ENCODE measurements at regions not wholly inside any gene's neighbourhood (a gene's known extent, or its start where the extent isn't known, plus 50 kb on each side); places are given as distances from the start of the nearest gene placed in this dataset.

- no peak overlapping the region for H3K4me3 ChIP-seq
- no peaks in the 10 kb centered on the region for H3K27me3 ChIP-seq
- H3K4me1 ChIP-seq, result no peaks in the 10 kb centered on the region
- TF ChIP-seq POLR2A (IDR thresholded peaks at IDR 0.05), result no peak
- no peak for TF ChIP-seq CTCF (IDR thresholded peaks at IDR 0.05)
- no peaks in the 10 kb centered on the region for H3K36me3 ChIP-seq (ENCODE audit: low read depth, missing control alignments)
- no peaks in the 10 kb centered on the region for H3K9me3 ChIP-seq
- intact Hi-C loops (cut with DNase I; ENCODE audit: low total_unique reads), result no loop called here
- WGBS, 2 donors, result 76 to 84% methylated on average over 16 of the region's 16 CpGs
- no peak for DNase-seq
- no peak overlapping the region for H3K27ac ChIP-seq
These were observed 323.7 kb downstream of the RPS24 start for GRCh38 chr10:78357141-78358063.

DNA sequence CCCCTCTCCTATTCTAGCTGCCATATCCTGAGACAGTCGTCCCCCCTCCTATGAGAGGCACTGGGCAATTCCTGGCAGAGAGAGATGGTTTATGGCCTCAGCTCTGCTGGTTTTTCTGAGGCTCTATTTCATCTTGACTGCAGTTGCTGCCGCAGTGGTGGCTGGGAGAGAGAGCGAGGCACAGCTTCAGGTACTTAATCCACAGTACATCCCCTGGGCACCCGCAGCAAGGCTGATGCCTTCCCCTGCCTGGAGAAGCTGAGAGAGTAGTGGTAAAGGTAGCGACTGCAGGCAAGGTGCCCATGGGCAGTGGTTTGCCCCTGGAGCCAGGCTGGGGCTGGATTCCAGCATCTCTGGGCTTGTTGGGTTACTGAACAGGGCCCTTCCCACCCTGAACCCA is 324.7 kb downstream of the RPS24 start:
- DNase-seq, result no peak
- no peak overlapping the region for H3K27ac ChIP-seq
- intact Hi-C loops (cut with DNase I; ENCODE audit: low total_unique reads), result no loop called here
- no peaks in the 10 kb centered on the region for H3K4me1 ChIP-seq
- no peak for TF ChIP-seq POLR2A (IDR thresholded peaks at IDR 0.05)
- H3K4me3 ChIP-seq, result no peak overlapping the region
- H3K27me3 ChIP-seq, result no peaks in the 10 kb centered on the region
- no peaks in the 10 kb centered on the region for H3K9me3 ChIP-seq
- H3K36me3 ChIP-seq (ENCODE audit: low read depth, missing control alignments), result no peaks in the 10 kb centered on the region
- WGBS, 2 donors, result 93 to 97% methylated on average over 4 to 5 of the region's 5 CpGs

DNA sequence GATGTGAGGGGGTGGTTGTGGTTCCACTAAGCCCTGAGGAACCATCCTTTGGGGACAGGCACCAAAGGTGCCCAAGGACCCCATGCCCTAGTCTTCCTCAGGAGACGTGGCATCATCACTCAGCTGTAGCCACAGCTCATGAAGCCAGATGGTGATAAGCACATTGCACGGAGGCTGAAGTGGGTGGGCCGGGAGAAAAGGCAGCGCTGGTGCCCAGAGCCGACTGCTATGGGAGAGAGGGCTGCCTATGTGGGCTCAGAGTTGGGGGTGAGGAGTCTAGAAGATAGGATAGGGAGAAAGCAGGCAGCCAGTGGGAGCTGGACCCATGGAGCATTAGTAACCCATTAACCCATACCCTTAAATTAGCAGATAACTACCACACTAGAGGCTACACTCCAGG is 325.3 kb downstream of the RPS24 start:
- TF ChIP-seq POLR2A (IDR thresholded peaks at IDR 0.05) (no peak), CTCF (IDR thresholded peaks at IDR 0.05) (no peak)
- no peak overlapping the region for H3K4me3 ChIP-seq
- intact Hi-C loops (cut with DNase I; ENCODE audit: low total_unique reads), result no loop called here
- DNase-seq, result no peak
- H3K4me1 ChIP-seq, result no peaks in the 10 kb centered on the region
- H3K27ac ChIP-seq, result no peak overlapping the region
- no peaks in the 10 kb centered on the region for H3K27me3 ChIP-seq
- no peaks in the 10 kb centered on the region for H3K36me3 ChIP-seq (ENCODE audit: low read depth, missing control alignments)
- WGBS, 2 donors, result 90 to 93% methylated on average over 3 to 5 of the region's 5 CpGs
- no peaks in the 10 kb centered on the region for H3K9me3 ChIP-seq

- DNase-seq, result no peak
- no peak for TF ChIP-seq CTCF (IDR thresholded peaks at IDR 0.05)
- TF ChIP-seq POLR2A (IDR thresholded peaks at IDR 0.05), result no peak
- 67 to 87% methylated on average over 5 to 9 of the region's 9 CpGs for WGBS, 2 donors
- no peak overlapping the region for H3K4me3 ChIP-seq
- no peaks in the 10 kb centered on the region for H3K4me1 ChIP-seq
- no peaks in the 10 kb centered on the region for H3K36me3 ChIP-seq (ENCODE audit: low read depth, missing control alignments)
- no peaks in the 10 kb centered on the region for H3K9me3 ChIP-seq
- H3K27ac ChIP-seq, result no peak overlapping the region
- no peaks in the 10 kb centered on the region for H3K27me3 ChIP-seq
- intact Hi-C loops (cut with DNase I; ENCODE audit: low total_unique reads), result no loop called here
These were observed 326.0 kb downstream of the RPS24 start for GRCh38 chr10:78359640-78360091.

GRCh38 chr10:78360284-78360683 is 326.6 kb downstream of the RPS24 start:
- Histone ChIP-seq H3K27ac (no peak overlapping the region), H3K4me1 (no peaks in the 10 kb centered on the region), H3K9me3 (no peaks in the 10 kb centered on the region), H3K36me3 (ENCODE audit: low read depth, missing control alignments) (no peaks in the 10 kb centered on the region), H3K27me3 (no peaks in the 10 kb centered on the region), H3K4me3 (no peak overlapping the region)
- TF ChIP-seq CTCF (IDR thresholded peaks at IDR 0.05), result no peak
- intact Hi-C loops (cut with DNase I; ENCODE audit: low total_unique reads), result no loop called here
- DNase-seq, result no peak
- 80 to 91% methylated on average over 6 of the region's 6 CpGs for WGBS, 2 donors

Data from testis (tissue), 2 donors.